ENCODE measurements at regions not wholly inside any gene's neighbourhood (a gene's known extent, or its start where the extent isn't known, plus 50 kb on each side); places are given as distances from the start of the nearest gene placed in this dataset.
"Not testable (repeated sequence)": the region's sequence is repeated elsewhere in the genome, so short reads cannot be mapped to it uniquely, and the experiment has no call there.

DNA sequence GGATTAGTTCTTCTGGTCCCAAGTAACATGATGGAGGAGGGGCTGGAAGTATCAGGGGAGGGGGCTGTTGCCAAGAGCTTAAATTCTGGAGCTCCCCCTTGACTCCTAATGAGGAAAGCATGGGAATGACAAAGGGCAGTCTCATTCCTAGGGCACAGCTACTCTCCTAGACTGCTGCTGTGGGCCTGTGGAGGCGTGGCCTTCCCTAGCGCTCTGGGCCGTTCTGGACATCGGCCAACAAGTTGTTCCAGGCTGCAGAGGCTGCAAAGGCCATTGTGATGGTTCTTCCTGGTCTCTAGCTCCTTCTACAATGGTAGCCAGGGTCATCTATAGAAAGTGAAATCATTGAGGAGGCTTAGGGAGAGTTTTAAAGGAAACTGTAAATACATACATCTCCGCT lies 916.6 kb downstream of the DIAPH3 start:
- peak; percentile 4 for DNase-seq (ENCODE audit: low spot score)

DNA sequence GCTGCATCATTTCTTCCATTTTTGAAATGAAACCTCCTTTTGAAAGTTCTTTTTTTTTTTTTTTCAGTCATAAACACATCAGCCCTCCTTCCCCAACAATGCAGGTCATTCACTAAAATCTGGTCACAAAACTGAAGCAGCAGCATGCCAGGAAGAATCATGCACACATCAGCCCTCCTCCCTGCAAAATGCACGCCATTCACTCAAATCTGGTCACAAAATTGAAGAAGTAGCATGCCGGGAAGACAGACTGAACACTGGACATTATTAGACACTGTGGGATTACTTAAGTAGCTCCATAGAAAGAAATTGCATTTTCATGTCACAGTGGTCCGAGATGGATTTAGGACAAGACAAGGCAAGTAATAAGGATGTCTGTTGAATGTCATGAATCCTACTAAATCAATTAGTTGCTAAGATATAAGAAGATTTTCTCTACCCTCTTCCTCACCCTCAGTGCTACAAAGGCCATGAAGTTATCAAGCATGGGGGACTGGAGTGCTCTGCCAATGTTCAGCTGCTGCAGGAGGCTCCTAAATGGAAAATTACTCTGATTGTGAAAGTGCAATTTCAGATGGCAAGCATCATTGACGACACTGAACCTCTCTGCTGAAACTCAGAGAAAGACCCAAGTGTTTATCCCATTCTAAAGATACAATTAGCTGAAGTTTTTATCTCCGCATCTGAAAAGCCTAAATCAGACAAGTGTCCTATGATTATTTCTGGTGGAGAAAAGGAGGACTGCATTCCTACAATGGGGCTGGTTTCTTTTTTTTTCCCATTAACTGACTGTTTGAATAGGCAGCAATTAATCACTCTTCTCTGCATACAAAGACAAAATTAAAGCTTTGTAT lies 913.2 kb downstream of the DIAPH3 start:
- no peak for DNase-seq (ENCODE audit: low spot score)

DNA sequence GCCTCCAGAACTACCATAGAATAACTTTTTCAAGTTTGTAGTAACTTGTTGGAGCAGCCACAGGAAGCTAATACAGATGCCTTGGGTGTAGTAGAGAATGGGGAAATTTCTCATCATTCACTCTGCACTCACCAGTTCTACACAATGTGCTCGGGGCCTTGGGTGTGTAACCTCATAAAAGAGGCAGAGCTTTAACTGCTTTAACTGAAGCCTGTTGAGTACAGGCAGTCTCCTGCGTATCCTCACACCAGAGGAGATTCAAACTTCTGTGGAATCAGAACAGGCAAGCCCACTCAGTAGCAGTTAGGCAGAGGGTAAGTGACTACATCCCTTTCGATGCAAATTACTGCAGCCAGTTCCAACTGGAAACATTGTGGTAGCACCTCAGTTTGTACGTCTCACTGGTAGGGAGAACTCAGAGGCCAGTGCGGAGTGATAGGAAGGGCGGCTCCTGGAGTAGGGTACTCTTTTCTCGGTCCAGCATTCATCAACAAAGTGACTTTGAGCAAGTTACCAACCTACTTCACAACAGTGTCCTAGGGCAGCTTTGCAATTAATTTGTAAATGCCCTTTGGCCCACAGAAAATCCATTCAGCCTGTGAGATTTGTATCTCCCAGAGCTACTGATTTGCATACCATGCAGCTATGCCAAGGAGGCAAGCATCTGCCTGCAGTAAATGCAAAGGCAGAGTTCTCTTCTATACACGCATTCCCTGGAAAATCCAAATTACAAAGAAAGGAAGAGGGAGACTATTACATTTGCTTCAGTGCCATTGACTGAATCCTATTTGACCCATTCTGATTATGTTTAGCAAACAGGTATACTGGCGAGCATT lies 904.3 kb downstream of the DIAPH3 start:
- no peak for DNase-seq (ENCODE audit: low spot score)

DNA sequence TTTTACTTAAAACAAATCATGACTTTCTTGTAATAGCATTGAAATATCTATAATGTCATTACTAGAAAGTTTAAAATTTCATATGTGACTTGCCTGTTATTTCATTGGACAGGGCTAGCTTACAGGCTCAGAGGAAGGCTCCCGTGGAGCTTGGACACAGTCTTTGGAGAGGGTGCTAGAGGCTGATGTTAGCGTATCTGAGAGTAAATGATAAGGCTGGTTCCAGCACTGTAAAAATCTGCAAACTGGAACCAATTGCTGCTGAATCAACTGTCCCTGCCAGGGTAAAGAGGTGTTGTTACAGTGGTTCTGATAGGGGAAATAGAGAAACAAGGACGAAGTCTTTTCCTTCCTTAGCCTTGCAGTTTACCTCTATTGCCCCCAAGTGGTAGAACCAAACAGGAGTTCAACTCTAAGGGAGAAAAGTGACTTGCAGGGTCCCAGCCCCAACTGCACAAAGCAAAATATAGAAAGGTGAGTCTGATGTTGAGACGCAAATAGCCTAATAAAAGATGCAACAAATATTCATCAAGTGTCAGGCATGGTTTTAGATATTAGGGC lies 901.7 kb downstream of the DIAPH3 start:
- peak; percentile 4 for DNase-seq (ENCODE audit: low spot score)

DNA sequence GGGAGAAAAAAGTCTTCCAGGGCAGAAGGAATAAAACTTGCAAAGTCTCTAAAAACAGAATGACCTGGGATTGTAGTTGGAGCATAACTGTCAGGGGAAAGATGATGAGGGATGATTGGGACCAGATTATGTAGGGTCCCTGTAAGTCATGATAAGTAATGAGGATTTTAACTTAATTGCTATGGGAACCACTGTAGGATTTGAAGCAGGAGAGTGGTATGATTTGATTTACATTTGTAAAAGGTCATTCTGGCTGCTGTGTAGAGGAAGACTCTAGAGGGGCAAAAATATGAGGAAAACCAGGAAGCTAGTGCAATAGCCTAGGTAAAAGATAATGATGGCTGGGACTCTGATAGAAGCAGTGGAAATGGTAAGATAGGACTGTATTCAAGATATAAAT lies 900.2 kb downstream of the DIAPH3 start:
- DNase-seq (ENCODE audit: low spot score): no peak

DNA sequence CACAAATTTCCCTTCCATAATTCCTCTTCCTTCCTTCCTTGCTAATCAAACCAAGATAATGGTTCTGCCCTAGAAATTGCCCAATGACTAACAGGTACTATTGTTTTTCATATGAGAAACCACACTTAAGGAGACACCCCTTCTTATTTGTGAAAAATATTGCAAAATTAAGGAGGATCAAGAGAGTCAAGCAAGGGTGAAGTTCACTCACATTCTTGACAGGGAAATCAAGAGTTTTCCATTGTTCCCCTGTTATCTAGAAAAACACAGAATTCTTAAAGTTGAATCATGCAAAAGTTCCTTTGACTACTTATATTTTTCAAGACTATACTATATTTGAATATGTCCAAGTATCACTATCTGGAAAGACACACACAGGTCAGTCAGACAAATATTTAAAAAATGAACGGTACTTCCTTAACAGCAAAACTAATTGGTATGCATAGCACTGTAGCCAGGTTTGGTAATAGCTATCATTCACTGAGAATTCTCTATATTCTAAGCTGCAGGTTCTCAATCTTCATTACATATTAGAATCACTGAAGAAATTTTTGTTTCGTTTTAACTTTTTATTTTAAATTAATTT lies 897.2 kb downstream of the DIAPH3 start:
- no peak for DNase-seq (ENCODE audit: low spot score)

DNA sequence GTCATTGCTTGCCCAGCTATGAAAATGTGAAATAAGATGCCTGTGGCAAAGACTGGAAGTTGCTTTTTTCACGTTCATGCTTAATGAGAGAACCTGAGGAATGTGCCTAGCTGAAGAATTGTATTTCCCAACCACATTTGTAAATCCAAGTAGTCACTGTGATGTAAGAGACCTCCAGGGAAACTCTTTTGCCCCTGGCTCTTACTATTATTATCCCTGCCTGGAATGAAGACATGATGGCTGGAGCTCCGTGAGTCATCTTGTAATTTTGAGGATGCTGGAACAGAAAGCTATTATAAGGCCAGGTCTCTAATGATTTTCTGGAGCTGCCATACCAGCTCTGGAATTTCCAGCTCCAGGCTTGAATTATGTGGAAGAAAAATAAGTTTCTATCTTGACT lies 894.3 kb downstream of the DIAPH3 start:
- DNase-seq (ENCODE audit: low spot score): no peak

DNA sequence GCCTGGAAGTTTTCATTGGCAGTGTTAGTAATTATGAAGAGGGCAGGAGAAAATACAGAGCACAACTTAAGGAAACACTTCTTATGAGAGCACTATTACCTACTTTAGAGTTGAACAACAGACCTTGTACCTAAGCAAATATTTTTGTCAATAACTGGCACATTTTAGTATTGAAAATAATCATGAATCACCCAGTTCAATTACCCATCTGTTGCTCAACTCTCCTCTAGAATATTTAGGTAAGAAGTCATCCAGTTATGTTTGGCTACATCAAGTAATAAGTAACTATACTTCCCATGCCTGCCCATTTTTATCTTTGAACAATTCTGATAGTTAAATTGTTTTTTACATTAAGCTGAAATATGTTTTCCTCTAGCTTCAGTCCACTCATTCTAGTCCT lies 893.4 kb downstream of the DIAPH3 start:
- no peak for DNase-seq (ENCODE audit: low spot score)

DNA sequence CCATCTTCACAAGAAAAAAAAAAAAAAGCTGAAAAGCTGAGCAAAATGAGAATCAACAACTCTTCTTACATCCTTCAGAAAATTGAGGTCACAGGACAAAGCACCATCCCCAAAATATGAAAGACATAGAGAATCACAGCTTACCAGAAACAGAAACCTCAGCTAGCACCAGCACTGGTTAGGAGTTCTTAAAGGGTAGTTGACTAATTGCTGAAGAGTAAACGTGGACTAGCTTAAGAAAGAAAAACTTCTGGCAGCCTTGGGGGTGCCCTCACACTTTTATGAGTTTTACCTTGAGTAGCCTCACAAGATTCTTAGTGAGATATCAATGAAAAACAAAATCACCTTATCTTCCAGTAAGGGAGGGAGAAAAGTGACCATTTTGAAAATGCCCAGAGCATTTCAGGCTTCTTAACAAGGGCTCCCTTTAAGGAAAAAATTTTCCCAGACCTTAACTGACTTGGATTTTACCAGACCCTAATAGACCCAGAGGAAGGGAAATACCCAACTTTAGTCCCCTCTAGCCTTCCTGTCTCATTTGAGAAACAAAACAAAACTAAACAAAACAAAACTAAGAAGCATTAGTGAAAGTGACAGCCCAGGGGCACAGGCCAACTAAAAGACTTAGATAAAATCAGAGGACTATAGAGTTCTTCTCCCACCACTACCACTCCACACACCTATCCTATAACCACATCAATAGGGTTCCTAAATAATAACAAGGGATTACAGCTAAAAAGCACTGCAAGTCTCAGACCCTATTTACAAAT lies 888.6 kb downstream of the DIAPH3 start:
- DNase-seq (ENCODE audit: low spot score): no peak

DNA sequence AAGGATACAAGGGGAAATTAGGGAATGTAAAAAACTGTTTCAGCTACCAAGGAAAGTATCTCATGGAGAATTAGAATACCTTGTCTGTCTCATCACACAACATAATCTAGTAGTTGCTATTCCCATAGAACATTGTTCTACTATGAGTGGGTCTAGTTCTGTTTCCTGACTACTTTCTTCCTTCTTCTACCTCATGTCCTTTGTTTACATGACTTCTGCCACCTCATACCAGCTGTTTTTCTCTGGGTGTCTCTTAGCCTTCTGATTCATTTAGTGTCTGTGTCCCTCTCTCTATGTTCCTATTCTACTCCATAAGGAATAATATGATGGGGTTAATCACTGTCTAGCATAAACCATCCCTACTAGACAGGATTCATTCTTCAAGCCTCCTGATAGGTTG lies 887.3 kb downstream of the DIAPH3 start:
- no peak for DNase-seq (ENCODE audit: low spot score)

DNA sequence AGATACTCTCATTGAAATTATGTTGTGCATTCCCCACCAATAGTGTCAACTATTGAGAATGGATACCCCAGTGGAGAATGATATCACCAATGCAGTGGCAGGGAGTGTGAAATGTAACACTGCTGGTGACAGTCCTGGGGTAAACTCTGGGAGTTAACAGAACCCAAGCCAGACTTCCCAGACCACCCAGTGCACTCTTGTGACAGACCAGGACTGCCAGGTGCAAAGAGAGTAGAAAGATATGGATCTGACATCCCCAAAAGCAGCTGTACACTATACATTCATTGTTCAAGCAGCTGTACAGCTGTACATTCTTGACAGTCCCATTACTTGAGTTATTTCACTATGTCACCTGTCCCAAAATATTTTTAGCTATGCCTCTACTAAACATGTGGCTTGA lies 886.6 kb downstream of the DIAPH3 start:
- DNase-seq (ENCODE audit: low spot score): no peak

DNA sequence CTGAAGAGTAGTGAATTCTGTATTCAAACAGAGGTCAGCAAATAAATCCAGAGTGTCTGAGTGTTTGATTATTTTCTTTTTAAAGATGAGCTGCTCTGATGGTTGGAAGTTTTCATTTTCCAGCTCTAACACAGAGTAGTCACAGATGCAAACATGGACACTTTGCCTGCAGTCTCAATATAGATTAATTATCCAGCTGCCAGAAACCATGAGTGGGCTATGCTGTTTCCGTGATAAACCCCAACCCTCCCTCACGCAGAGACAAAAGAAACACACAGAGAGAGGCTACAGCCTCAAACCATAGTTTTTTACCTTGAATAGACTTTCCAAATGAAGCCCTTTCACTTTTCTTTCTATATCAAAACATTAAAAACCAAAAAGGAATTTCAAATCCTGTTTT lies 884.7 kb downstream of the DIAPH3 start:
- no peak for DNase-seq (ENCODE audit: low spot score)

DNA sequence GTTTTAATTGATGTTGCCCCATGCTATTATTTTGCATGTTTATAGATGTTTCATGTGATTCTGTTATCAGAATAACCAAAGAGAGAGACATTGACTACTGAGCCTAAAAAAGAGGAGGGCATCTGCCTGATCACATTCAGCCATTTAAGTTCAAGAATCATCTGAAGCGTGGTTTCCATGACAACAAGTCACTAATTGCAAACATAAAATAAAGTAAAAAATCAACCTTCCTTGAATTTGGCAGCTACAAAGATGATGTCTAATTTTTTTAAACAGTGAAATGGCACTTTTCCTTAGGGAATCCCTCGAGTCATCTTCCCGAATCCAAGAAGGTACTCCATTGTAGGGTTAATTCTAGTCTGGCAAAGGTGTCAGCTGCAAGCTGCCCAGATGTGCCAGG lies 884.2 kb downstream of the DIAPH3 start:
- no peak for DNase-seq (ENCODE audit: low spot score)

DNA sequence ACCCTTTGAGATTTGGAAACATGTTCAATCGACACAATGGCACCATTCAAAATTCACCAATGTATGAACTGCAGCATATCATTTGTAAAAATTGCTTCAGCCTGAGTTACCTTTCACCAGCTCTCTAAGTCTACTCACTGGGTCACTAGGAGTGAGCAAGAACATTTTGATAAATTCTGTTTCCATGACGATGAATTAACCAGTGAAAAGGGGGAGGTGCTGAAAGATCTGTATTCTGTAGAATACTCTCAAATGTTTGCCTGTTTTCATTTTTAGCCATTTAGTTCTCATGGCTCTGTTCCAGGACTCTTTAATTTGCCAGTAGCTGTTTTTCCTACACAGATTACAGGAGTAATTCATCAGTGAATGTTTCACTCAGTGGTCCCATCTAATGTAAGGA lies 883.4 kb downstream of the DIAPH3 start:
- DNase-seq (ENCODE audit: low spot score): no peak

DNA sequence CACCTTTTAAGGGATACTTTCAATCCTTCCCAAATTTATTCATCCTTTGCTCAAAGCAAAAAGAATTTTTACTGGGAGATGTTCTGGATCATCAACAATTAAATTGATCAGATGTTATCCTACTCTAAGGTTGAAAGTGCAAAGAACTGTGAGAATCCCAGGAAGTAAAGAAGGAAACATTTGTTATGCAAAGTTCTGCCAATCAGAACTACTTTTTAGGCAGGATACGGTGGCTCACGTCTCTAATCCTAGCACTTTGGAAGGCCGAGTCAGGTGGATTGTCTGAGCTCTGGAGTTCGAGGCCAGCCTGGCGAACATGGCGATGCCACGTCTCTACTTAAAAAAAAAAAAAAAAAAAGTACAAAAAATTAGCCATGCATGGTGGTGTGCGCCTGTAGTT lies 882.3 kb downstream of the DIAPH3 start:
- DNase-seq (ENCODE audit: low spot score): no peak

DNA sequence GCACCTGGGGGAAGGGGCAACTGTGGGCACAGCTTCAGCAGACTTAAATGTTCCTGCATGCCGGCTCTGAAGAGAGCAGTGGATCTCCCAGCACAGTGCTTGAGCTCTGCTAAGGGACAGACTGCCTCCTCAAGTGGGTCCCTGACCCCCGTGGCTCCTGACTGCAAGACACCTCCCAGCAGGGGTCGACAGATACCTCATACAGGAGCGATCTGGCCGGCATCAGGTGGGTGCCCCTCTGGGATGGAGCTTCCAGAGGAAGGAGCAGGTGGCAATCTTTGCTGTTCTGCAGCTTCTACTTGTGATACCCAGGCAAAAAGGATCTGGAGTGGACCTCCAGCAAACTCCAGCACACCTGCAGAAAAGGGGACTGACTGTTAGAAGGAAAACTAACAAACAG lies 871.5 kb downstream of the DIAPH3 start:
- DNase-seq (ENCODE audit: low spot score): not testable (repeated sequence)

DNA sequence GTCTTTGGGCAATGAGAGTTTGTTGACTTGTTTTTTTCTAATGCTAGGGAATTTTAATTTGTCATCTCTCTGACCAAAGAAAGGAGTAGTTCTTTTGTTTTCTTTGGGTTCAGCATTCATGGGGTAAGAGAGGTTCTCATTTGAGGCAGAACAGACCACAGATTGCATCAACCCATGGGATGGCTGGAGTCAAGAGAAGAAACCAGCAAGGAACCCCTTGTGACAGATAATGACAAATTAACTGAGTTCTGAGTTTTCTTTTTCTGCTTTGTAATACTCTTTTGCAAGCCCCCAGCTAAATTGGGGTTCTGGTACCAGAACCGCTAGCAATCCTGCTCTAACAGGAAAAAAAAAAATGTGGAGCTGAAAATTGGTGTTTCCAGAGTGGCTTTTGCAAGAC lies 864.1 kb downstream of the DIAPH3 start:
- DNase-seq (ENCODE audit: low spot score): no peak

DNA sequence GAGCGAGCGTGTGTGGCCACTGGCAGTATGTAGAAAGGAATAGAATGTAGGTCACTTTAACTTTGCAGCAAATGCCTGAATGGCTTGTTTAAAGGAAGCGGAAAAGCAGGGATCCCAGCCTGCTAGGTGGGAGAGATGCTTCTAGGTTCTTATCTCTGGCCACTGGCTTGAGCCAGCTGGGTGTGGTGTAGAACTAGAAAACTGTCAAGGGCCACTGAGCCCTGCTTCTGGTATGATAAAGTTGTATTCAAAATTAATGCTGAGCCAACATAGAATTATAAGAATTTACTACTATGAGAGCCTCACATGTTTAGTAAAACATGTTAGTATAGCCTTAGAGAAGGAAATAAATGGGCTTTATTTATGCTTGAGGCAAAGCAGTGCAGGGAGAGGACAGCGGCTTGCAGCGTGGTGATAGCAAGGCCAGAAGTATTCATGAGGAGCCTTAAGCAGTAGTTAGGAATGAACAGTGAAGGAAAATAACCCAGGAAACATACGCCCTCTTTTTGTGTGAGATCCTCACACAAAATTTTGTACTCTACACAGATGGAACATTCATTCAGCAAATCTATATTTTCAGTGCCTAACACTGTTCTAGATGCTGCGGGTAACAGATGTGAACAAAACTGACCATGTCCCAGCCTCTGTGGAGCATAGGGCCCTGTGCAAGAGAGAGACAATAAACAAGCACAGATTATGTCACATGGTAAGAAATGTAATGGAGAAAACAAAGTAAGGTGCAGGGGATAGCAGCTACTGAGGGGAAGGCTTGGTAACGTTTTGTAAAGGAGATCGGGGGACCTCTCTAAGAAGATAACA lies 863.2 kb downstream of the DIAPH3 start:
- no peak for DNase-seq (ENCODE audit: low spot score)

DNA sequence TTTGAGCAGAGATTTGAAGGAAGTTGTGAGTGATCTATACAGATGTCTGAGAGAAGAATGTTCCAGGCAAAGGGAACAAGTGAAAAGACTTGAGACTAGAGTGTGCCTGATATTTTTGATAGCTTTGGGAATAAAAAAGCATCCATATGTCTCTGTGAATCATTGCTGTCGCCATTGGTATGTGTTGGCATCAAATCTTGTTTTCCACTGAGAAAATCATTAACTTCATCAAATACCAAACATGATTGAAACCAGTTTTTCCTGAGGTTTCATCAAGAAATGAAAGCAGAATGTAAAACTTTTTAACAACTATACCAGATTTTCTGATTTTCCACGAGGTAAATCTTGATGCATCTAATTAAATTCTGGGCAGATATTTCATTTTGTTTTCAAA lies 862.6 kb downstream of the DIAPH3 start:
- DNase-seq (ENCODE audit: low spot score): no peak

DNA sequence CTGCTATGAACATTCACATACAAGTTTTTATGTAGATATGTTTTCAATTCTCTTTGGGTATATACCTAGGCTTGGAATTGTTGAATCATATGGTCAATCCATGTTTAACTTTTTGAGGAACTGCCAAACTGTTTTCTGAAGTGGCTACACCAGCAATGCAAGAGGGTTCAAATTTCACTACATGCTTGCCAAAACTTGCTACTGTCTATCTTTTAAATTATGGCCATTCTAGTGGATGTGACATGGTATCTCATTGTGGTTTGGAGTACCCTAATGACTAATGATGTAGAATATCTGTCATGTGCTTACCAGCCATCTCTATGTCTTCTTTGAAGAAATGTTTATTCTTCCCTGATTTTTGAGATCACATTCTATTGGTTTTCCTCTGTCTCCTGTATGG lies 860.3 kb downstream of the DIAPH3 start:
- no peak for DNase-seq (ENCODE audit: low spot score)

DNA sequence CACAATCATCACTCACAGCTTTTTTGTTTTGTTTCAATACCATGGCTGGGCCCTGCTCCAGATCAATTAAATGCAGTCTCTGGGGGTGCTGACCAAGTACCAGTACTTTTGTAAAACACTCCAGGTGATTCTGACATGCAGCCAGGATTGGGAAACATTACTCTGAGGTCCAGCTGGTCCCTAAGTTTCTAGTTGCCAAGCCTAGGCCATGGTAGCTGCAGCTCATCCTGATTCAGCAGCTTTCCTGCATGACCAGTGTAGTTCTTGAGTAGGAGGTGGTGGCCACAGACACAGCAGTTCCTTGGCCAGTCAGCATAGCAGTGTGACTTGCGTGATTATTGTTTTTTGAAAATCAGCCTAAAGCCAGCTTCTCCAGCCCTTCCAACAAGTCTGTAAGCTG lies 859.1 kb downstream of the DIAPH3 start:
- DNase-seq (ENCODE audit: low spot score): no peak
